ENCODE measurements at regions not wholly inside any gene's neighbourhood (a gene's known extent, or its start where the extent isn't known, plus 50 kb on each side); places are given as distances from the start of the nearest gene placed in this dataset.
A peak's percentile ranks its signal among the peaks of the same experiment; 100 is the strongest.

DNA sequence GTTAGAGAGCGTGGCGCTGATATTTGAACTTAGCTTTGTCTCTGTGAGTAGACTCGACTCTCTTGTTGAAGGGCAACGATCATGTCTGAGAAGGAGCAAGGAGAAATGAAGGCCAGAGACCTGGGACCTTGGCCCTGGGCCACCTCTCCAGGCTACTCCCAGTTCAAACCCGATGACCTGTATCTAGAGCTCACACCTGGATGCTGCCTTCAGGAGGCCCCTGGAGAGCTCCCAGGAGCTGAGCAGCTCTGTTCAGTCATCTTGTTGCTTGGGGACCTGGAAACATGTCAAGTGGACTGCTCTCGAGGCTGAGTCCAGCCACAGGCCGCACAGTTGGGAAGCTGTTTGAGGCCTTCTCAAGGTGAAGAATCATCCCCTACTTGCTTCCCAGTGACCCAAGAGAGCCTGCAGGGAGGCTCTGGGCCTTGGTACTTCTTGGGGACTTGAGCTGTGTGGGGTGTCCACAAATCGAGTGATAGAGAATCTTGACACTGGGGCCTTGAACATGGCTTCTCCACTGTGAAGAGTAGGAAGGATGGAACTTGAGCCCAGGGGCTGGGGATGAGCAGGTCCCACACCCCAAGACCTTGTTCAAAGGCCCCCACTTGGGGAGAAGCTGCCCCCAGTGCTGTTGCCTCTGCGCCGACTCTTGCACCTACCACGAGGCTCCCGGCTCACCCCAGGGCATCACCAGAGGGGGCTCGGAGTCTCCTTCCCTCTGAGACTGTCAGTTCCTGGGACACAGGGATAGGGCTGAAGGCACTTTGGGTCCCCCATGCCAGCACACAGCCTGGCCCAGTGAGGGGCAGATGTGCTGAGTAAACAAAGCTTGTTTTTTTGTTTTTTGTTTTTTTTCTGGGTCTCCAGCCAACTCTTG is 112.1 kb downstream of the IRX5 start:
- ATAC-seq: no peak

- ATAC-seq: no peak
Measured at GRCh38 chr16:55043499-55043898, 112.8 kb downstream of the IRX5 start.

DNA sequence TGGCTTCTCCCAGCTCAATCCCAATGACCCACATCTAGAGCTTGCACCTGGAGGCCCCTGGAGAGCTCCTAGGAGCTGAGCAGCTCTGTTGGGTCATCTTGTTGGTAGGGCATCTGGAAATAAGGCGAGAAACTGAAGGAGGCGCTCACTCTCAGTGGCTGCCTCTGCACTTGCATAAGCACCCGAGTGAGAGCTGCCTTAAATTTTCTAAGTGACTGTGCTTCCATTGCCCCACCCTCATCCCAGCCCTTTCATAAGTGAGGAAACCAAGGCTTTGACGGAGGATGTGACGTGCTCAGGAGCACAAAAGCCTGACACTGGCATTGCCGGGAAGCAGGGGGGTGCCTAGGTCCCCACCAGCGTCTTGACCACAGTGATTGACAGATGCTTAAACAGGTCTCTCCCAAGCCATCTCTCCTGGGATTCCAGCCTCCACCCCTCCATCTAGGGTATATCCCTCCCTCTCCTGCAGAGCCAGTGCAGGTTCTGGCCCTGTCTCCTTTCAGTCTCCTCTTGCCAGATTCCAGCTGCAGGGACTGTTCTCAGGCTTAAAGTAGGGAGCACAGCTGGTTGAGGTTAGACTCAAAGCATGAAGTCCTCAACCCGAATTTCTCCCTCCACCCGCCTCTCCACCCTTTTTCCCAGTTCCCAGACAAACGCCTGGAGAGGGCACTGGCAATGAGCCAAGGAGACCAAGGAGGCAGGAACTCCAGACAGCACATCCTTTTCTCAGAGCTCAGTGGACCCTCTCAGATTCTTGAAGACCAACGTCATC is 113.7 kb downstream of the IRX5 start:
- ATAC-seq: no peak

GRCh38 chr16:55045329-55045728 is 114.7 kb downstream of the IRX5 start:
- ATAC-seq: no peak

DNA sequence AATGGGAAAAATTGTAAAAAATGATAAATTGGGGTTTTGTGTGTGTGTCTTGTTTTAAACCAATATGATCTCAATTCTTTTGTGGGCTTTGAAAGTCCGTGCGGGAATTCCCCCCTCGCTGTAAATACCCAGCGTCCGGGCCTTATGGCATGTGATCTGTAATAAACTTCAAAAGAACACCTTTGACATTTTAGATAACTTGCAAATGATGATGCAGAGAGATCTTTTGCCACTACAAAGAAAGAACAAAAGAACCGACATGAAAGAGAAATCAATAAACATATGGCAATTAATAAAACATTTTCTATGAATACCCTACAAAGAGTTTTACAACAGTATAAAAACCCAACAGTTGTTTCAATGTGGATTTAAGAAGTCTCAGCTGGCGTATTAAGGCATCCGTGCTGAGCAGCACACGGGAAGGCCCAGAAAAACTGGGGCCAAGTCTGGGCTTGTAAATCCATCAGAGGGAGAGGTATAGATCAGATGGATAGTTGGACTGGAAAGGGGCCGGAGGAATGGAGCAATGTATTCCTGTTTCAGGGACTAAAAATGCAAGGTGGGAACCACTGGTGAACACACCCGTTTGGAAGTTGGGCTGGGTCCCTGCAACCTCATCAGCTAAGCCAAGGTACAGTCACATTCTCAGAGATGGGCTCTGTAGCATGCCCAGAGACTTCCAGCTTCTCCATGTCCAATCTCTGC is 115.2 kb downstream of the IRX5 start:
- no peak for ATAC-seq

- no peak for ATAC-seq
Measured at GRCh38 chr16:55046513-55046912, 115.8 kb downstream of the IRX5 start.

DNA sequence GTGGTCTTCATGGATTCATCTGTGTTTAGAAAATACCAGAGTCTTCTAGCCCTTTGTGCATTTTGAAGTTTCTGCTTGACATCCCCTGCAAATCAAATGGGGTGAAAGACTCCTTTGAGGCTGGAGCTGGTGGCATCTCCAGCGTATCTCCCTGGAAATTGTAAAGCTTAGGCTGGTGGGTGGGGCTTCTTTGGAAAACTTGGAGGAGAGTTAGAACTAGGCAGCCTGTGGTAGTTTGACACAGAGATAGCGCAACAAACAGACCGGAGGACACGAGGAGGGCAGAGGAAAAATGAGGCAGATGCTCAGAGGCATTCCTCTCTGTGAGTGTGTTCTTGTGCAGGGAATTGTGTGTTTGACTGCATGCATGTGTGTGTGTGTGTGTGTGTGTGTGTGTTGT is 116.3 kb downstream of the IRX5 start:
- ATAC-seq: no peak

GRCh38 chr16:55047331-55047730 is 116.7 kb downstream of the IRX5 start:
- ATAC-seq: no peak

- ATAC-seq: no peak
Measured at GRCh38 chr16:55047903-55048497, 117.3 kb downstream of the IRX5 start.

DNA sequence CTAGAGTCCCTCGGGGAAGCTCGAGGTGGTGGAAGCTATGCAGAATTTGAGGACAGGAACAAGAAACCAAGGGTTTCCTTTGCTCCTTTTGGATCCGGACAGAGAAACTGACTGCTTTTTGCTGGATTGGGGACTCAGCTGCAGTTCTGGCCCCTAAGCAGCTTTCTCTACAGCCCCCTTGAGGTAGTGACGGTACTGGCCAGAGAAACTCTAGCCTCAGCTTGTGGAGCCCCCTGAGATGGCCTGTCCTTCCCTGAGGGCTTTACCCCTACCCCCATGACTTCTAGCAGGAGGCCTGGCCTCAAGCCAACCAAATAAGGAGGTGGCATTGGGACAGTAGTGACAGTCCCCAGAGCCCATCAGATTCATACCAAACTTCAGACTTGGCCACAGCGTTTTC is 118.1 kb downstream of the IRX5 start:
- ATAC-seq: no peak

DNA sequence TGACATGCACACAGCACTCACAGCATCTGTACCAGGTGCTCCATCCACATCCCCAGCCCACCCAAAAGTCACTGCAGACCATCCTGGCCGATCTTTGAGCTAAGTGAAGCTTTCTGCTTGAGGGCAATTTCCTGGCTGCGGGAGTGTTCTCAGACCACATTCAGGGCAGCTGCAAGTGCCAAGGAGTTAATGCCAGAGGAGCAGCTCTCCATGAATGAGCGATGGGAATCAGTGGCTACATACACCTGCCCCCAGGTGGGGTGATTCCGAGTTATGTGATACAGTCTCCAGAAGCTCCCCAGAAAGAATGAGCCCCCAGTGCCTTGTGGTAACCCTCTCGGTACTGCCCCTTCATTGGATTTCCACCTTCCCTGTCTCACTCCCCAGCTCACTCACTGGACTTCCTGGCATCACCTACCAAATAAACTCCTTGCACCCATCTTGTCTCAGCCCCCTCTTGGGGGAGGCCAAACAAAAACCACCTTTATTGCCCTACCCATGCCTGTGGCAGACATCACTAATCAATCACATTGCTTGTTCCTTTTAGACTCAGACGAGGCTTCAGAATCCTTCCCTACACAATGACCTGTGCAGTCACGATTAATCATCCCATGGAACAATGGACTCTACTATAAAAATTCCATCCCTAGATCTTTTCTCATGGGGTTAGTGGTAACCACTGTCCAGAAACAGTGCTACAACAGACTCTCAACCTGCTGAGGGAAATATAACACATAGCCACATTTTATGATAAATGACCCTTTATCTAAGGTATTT is 121.1 kb downstream of the IRX5 start:
- no peak for ATAC-seq

DNA sequence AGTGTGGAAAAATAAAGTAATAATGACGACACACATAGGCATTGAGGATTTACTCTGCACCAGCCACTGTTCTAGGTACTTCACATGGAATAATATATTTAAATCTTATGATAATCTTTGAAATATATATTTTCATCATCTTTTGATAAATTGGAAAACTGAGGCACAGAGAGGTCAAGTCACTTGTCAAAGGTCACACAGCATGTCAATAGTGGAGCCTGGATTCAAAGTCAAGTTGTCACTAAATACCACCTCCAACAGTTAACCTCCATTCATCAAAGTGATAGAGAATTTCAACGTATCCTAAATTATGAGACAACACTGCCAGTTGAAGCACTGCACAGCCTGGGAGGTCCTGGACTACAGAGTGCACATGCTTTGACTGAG is 121.7 kb downstream of the IRX5 start:
- no peak for ATAC-seq

DNA sequence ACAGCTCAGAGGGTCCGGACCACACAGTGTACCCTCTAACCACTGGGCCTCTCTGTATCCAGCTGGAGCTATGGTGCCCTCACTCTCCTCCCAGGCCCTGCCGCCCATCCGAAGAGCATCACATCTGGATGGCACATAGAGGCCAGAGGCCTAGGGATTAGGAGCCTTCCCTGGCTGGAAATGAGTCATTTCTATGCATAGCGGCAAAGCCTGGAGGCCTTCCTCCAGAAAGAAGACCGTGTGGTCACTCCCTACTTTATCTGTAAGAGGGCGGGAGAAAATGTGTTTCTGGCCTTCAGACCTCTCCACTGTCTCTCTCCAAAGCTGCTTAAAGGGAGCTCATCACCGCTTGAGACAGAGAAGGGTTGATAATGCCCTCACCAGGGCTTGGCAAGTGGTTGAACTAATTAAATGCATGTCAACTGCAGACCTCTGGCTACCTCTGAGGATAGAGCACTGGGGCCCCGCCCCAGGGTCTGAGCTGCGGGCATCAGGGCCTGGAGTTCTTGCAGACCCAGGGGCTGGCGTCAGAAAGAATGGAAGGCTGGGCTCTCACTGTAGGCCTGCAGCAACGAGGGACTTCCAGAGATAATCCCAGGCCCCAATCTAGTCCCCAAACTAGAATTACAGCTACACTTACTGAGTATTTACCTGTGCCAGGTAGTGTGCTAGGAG is 122.2 kb downstream of the IRX5 start:
- ATAC-seq: no peak

- ATAC-seq: no peak
Measured at GRCh38 chr16:55055262-55055661, 124.6 kb downstream of the IRX5 start.

DNA sequence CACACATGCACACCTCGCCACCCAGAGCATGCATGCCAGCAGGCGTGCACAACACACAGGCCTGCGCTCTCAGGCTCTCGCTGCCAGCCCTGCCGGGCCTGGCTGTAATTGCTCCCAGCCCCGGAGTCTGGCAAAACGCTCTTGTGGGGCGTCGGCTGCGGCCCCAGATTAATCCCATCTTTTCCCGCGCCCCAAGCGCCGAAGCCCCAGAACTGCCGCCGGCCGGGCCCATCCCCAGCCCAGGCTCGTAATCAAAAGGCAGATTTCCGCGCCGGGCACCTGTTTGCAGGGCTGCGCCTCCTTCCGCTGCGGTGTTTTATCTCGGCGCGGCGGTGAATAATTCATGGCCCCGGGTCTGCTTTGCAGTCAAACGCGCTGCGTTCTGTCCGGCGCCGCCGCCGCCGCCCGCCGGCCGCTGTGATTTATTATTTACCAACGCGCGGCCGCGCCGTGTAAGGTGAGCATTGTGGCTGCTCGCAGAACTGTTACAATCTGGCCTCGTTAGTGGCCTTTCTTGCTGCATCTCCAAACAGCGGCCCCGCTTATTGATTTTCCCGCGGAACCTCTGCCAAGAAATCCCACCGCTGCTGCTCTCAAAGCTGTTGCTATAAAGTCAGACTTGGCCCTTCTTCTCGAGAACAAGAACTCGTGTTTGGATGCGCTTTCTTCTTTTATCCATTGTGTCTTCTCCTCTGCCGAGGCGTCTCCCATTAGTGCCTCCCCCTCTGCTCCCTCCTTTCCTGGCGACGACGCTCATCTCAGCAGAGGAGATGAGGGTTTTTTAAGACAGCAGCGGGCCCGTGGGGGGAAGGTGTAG is 126.1 kb downstream of the IRX5 start:
- peak; percentile 34 for ATAC-seq

- no peak for ATAC-seq
Measured at GRCh38 chr16:55057866-55058265, 127.2 kb downstream of the IRX5 start.

DNA sequence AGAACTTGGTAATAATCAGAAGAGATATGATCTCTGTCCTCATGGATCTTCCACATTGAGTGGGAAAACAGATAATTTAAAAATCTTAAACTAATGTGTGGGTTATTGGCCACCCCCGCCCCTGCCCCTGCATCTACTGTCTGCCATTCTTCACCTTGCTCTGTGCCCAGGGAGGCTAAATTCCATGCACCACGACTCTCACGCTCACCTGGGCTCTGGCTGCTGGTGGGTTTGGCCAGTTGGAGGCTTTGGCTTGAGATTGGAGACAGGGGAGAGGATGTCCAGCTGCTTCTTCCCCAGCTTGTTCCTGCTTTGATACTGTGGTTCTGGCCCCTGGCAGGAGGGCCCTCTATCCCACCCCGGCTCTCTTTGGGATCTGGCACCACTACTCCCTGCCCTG is 127.9 kb downstream of the IRX5 start:
- no peak for ATAC-seq

GRCh38 chr16:55059146-55059545 is 128.5 kb downstream of the IRX5 start:
- no peak for ATAC-seq

- ATAC-seq: no peak
Measured at GRCh38 chr16:55061126-55061525, 130.5 kb downstream of the IRX5 start.

GRCh38 chr16:55062442-55062841 is 131.8 kb downstream of the IRX5 start:
- ATAC-seq: no peak

DNA sequence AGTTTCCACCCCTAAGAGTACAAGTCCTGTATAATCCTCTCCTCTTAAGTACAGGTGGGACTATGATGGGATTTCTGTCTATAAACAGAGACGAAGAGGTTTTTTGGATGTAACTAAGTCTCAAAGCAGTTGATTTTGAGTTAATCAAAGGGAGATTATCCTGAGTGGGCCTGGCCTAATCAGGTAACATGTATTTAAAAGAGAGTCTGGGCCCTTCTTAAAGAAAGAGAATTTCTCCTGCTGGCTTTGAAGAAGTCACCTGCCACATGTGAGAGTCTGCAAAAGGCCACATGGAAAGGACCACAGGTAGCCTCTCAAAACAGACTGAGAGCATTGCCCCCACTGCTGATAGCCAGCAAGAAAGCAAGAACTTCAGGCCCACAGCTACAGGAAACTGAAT is 142.3 kb downstream of the IRX5 start:
- no peak for ATAC-seq

All from esophagus mucosa (tissue), 1 donor.